GM10266 (cell line): ENCODE measurements at regions not wholly inside any gene's neighbourhood (a gene's known extent, or its start where the extent isn't known, plus 50 kb on each side); places are given as distances from the start of the nearest gene placed in this dataset.

Experiments
- DNase-seq: peaks from one replicate; pipeline ENCODE4 v3.0.0; 2012; ENCODE audit errors: extremely low spot score
- CTCF ChIP-seq: IDR thresholded peaks from 2 replicates; pipeline ENCODE4 v1.5.1; 2012; ENCODE audit warnings: mild to moderate bottlenecking, low read depth; ENCODE audit not compliant: control insufficient read depth, insufficient read depth; ENCODE audit errors: missing control alignments

GRCh38 chr12:14175206-14175605 lies 190.3 kb upstream of the ATF7IP start:
- no peak for TF ChIP-seq CTCF

GRCh38 chr12:14185427-14186192 lies 179.9 kb upstream of the ATF7IP start:
- peak; percentile 82 for TF ChIP-seq CTCF
- DNase-seq = peak; percentile 48

More at GRCh38 chr12:14175206-14175605, 190.3 kb upstream of the ATF7IP start:
- no peak for DNase-seq

- no peak for DNase-seq
- no peak for TF ChIP-seq CTCF
Measured at GRCh38 chr12:14186193-14186502, 179.3 kb upstream of the ATF7IP start.

- no peak for DNase-seq
- TF ChIP-seq CTCF = no peak
Measured at GRCh38 chr12:14187002-14187401, 178.5 kb upstream of the ATF7IP start.

- no peak for TF ChIP-seq CTCF
- no peak for DNase-seq
Measured at GRCh38 chr12:14187966-14188365, 177.5 kb upstream of the ATF7IP start.

- no peak for TF ChIP-seq CTCF
Measured at GRCh38 chr12:14188744-14189143, 176.7 kb upstream of the ATF7IP start.

GRCh38 chr12:14190694-14191093 lies 174.8 kb upstream of the ATF7IP start:
- TF ChIP-seq CTCF = no peak
- DNase-seq = no peak

More at GRCh38 chr12:14188744-14189143, 176.7 kb upstream of the ATF7IP start:
- DNase-seq = no peak
